Activated CD4-positive, alpha-beta memory T cell treated with anti-CD3 and anti-CD28 coated beads, Interleukin-2, amount 10 ng/mL, durations not matched to agents 7 days and 5 days (primary cell): ENCODE measurements at regions not wholly inside any gene's neighbourhood (a gene's known extent, or its start where the extent isn't known, plus 50 kb on each side); places are given as distances from the start of the nearest gene placed in this dataset.

ENCODE experiments used
- CTCF ChIA-PET: fragments of 350-600 bp; sonication (Branson Sonifier 250); formaldehyde crosslinking; loops from one replicate; lab custom pipeline; 2021; ENCODE audit warnings: antibody characterized with exemption, inconsistent platforms; lab: Charles Lee
- POLR2A ChIA-PET: fragments of 350-600 bp; sonication (Branson Sonifier 250); formaldehyde crosslinking; loops from one replicate; lab custom pipeline; 2021; ENCODE audit warnings: antibody characterized with exemption; lab: Charles Lee
- DNase-seq: peaks from one replicate; pipeline ENCODE4 v3.0.0-alpha.2; 2020
- H3K27ac Mint-ChIP-seq: one replicate; pipeline ENCODE4 v1.8.0; 2021; ENCODE audit warnings: mild to moderate bottlenecking, mixed read lengths
- H3K27me3 Mint-ChIP-seq: one replicate; pipeline ENCODE4 v1.8.0; 2021; ENCODE audit warnings: mixed read lengths
- H3K36me3 Mint-ChIP-seq: one replicate; pipeline ENCODE4 v1.8.0; 2021; ENCODE audit warnings: low read depth, mixed read lengths
- H3K4me1 Mint-ChIP-seq: one replicate; pipeline ENCODE4 v1.8.0; 2021; ENCODE audit warnings: mixed read lengths
- H3K4me3 Mint-ChIP-seq: one replicate; pipeline ENCODE4 v1.8.0; 2021; ENCODE audit warnings: mild to moderate bottlenecking, mixed read lengths
- H3K9me3 Mint-ChIP-seq: one replicate; pipeline ENCODE4 v1.8.0; 2021; ENCODE audit warnings: mixed read lengths

DNA sequence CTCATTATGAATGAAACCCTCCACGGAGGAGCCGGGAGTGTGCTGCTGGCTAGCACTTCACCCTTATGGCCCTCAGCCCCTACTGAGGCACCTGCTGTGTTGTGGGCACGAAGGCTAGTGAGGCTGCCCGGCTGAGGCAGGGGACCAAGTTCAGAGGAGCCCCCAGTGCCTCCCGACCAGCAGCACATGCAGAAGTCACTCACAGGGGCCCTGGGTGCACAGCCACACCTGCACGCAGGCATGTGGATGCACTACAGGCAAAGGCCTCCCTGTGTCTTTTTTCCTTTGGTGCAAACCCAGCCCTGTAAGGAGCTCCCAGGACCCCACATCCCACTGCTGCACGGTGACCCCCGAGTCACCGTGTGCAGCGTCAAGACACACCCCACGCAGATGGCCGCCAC, 261.5 kb downstream of the BRD1 start:
- Mint-ChIP-seq H3K9me3 (no peaks in the 10 kb centered on the region), H3K4me3 (no peak overlapping the region), H3K27ac (no peak overlapping the region), H3K27me3 (no peaks in the 10 kb centered on the region), H3K36me3 (no peaks in the 10 kb centered on the region), H3K4me1 (no peaks in the 10 kb centered on the region)
- POLR2A ChIA-PET: no interaction called here
- no peak for DNase-seq
- CTCF ChIA-PET: no interaction called here

DNA sequence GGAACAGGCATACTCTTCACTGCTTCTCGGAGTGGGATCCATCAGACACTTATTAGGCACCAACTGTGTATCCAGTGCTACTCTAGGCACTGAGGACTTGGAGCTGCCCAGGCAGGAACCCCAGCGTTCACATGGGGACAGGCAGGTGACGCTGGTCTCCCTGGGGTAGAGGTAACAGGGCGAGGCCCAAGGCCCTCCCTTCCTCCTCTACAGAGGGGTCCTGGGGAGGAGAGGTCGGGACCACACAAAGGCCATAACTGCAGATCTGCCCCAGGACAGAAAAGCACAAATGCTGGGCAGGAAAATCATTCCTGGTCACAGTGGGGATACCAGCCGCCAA, 262.2 kb downstream of the BRD1 start:
- Mint-ChIP-seq H3K27me3 (no peaks in the 10 kb centered on the region), H3K27ac (no peak overlapping the region), H3K9me3 (no peaks in the 10 kb centered on the region), H3K4me3 (no peak overlapping the region), H3K36me3 (no peaks in the 10 kb centered on the region), H3K4me1 (no peaks in the 10 kb centered on the region)
- DNase-seq: no peak
- POLR2A ChIA-PET: no interaction called here
- CTCF ChIA-PET: no interaction called here

DNA sequence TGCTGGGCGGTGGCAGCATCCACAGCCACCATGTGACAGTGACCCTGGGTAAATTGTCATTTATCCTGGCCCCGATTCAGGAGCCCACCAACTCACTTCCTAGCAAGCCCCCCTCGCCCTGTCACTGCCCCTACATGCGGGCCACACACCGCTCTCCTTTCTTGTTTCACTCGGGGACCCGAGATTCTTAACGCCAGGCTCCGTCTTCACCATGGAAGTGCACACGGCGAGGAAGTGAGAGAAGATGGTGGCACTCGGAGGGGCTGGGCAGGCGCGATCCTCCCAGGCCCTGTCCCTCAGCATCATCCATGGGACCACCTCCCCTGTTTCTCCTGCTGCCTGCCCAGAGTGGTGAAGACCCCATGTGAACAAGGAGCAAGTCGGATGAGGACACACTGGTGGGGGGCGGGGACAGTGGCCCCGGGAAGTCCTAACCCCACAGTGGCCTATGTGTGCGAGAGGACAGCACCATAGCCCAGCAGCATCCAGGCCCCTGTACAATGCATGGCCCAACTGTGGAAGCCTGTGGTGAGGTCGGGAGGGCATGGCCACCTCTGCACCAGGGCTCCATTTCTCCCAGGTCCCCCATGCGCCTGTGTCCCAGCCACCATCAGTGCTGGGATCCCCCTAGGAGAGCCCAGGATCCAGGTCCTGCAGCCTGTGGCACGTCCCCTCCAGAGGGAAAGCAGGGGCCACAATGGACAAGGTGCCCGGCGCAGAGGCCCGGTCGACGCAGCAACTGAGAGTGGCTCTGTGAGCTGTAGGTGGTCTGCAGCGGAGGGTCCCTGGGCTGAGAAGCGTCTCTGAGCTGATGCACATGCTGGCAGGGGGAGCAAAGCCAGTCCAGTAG, 262.8 kb downstream of the BRD1 start:
- H3K27ac Mint-ChIP-seq: no peak overlapping the region
- no peak overlapping the region for H3K4me3 Mint-ChIP-seq
- POLR2A ChIA-PET: no interaction called here
- no peak for DNase-seq
- no peaks in the 10 kb centered on the region for H3K4me1 Mint-ChIP-seq
- no peaks in the 10 kb centered on the region for H3K9me3 Mint-ChIP-seq
- H3K36me3 Mint-ChIP-seq: no peaks in the 10 kb centered on the region
- CTCF ChIA-PET: no interaction called here
- H3K27me3 Mint-ChIP-seq: no peaks in the 10 kb centered on the region

DNA sequence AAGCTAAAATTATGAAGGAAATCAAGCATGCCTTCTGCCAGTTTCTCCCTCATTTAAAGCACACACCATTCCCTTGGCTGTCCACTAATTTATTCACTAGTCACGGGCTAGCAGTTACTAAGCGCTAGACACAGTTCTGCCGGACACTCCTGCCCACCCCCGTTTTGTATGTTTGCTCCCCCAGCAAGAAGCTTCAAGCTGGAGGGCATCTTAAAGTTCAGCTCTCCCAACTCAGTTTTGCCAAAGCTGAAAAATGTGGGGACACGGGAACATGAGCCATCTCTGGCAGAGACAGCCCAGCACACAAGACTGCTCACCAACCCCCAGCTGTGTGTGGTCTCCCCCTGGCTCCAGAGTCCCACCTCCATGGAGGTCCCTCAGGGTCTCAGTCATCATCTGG, 263.6 kb downstream of the BRD1 start:
- ChIA-PET CTCF (no interaction called here), POLR2A (no interaction called here)
- H3K4me1 Mint-ChIP-seq: no peaks in the 10 kb centered on the region
- H3K9me3 Mint-ChIP-seq: no peaks in the 10 kb centered on the region
- DNase-seq: no peak
- H3K27me3 Mint-ChIP-seq: no peaks in the 10 kb centered on the region
- no peaks in the 10 kb centered on the region for H3K36me3 Mint-ChIP-seq
- no peak overlapping the region for H3K4me3 Mint-ChIP-seq
- H3K27ac Mint-ChIP-seq: no peak overlapping the region

DNA sequence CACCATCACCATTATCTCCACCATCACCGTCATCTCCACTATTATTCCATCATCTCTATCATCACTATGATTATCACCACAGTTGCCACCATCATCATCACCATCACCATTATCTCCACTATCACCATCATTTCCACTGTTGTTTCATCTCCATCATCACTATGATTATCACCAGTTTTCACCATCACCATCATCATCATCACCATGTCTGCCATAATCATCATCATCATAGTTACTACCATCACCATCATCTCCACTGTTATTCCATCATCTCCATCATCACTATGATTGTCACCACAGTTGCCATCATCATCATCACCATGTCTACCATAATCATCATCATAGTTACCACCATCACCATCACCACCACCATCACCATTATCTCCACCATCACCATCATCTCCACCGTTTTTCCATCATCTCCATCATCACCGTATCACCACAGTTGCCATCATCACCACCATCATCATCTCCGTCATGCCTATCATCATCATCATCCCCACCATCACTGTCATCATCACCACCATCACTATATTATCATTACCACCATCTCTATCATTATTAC, 264.9 kb downstream of the BRD1 start:
- H3K9me3 Mint-ChIP-seq: no peaks in the 10 kb centered on the region
- H3K36me3 Mint-ChIP-seq: no peaks in the 10 kb centered on the region
- ChIA-PET CTCF (no interaction called here), POLR2A (no interaction called here)
- H3K4me3 Mint-ChIP-seq: no peak overlapping the region
- no peak overlapping the region for H3K27ac Mint-ChIP-seq
- H3K4me1 Mint-ChIP-seq: no peaks in the 10 kb centered on the region
- no peaks in the 10 kb centered on the region for H3K27me3 Mint-ChIP-seq
- DNase-seq: no peak

DNA sequence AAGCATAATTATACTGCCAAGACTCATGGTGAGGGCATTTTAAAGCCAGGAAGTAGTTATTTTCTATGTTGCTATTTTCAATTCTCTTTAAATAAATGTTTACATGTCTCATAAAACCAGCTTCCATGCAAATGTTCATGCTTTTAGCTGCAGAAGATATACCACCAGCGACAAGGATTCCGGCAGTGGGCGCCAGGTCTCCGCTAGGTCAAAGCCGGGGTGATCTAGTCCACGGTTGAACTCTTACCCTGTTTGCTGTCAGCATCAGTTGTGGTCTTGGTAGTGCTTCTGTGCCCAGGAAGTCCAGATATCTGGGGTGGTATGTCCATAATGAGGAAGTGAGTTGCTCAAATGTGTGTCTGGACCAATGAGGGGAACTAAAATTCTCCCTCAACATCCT, 265.7 kb downstream of the BRD1 start:
- H3K4me3 Mint-ChIP-seq: no peak overlapping the region
- no peaks in the 10 kb centered on the region for H3K9me3 Mint-ChIP-seq
- H3K36me3 Mint-ChIP-seq: no peaks in the 10 kb centered on the region
- DNase-seq: no peak
- H3K4me1 Mint-ChIP-seq: no peaks in the 10 kb centered on the region
- ChIA-PET CTCF (no interaction called here), POLR2A (no interaction called here)
- H3K27ac Mint-ChIP-seq: no peak overlapping the region
- H3K27me3 Mint-ChIP-seq: no peaks in the 10 kb centered on the region

DNA sequence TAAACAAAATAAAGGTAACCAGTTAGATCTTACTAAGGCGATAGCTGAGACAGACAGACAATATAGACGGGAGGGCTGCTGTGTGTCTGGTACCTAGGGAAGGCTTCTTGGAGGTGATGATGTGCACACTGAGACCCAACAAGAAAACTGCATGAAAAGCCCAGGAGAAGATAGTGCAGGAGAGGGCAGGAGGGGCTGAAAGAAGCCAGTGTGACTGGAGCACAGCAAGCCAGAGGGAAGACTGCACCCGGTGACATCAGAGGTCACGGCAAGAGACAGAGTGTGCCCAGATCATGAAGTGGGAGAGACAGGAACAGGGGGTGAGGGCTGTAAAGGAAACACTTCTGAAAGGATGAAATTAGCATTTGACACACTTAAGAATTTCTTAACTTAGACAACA, 266.3 kb downstream of the BRD1 start:
- no peaks in the 10 kb centered on the region for H3K4me1 Mint-ChIP-seq
- CTCF ChIA-PET: no interaction called here
- no peak overlapping the region for H3K27ac Mint-ChIP-seq
- no peak overlapping the region for H3K4me3 Mint-ChIP-seq
- DNase-seq: no peak
- H3K27me3 Mint-ChIP-seq: no peaks in the 10 kb centered on the region
- no peaks in the 10 kb centered on the region for H3K9me3 Mint-ChIP-seq
- H3K36me3 Mint-ChIP-seq: no peaks in the 10 kb centered on the region
- POLR2A ChIA-PET: no interaction called here

DNA sequence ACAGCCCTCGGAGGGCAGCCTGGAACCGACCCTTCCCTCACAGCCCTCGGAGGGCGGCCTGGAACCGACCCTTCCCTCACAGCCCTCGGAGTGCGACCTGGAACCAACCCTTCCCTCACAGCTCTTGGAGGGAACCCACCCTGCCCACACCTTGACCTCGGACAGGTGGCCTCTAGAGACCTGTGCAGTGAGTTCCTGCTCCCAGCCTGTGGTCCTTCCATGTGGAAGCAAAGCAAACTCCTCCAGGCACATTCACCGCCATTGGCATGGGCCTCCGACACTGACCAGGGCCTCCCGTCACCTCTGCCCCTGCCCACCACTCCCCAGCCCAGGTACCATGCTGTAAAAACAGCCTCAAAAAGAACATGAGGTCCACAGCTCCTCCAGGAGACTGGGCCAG, 272.1 kb downstream of the BRD1 start:
- POLR2A ChIA-PET: no interaction called here
- no peak overlapping the region for H3K4me3 Mint-ChIP-seq
- no peaks in the 10 kb centered on the region for H3K27me3 Mint-ChIP-seq
- H3K27ac Mint-ChIP-seq: no peak overlapping the region
- no peak for DNase-seq
- CTCF ChIA-PET: no interaction called here
- no peaks in the 10 kb centered on the region for H3K4me1 Mint-ChIP-seq
- H3K9me3 Mint-ChIP-seq: peaks cover 9% of the 10 kb centered on the region
- peaks cover 2% of the 10 kb centered on the region for H3K36me3 Mint-ChIP-seq

DNA sequence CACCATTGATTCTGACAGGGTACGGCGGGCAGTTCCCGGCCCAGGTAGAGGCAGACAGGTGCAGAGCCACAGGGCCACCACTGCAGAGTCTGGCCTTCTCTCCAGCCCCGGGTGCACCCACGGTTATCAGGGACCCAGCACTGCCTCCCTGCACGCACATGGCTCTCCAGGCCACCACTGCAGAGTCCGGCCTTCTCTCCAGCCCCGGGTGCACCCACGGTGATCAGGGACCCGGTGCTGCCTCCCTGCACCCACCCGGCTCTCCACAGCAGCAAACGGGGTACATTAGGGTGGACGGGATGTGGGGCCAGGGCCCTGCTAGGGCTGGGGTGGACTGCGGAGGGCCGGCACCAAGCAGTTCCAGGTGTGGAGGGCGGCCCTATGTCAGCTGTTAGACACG, 272.9 kb downstream of the BRD1 start:
- POLR2A ChIA-PET: no interaction called here
- no peak for DNase-seq
- no peaks in the 10 kb centered on the region for H3K4me1 Mint-ChIP-seq
- CTCF ChIA-PET: no interaction called here
- no peaks in the 10 kb centered on the region for H3K27me3 Mint-ChIP-seq
- peaks cover 3% of the 10 kb centered on the region for H3K36me3 Mint-ChIP-seq
- peaks cover 12% of the 10 kb centered on the region for H3K9me3 Mint-ChIP-seq
- H3K27ac Mint-ChIP-seq: no peak overlapping the region
- no peak overlapping the region for H3K4me3 Mint-ChIP-seq

DNA sequence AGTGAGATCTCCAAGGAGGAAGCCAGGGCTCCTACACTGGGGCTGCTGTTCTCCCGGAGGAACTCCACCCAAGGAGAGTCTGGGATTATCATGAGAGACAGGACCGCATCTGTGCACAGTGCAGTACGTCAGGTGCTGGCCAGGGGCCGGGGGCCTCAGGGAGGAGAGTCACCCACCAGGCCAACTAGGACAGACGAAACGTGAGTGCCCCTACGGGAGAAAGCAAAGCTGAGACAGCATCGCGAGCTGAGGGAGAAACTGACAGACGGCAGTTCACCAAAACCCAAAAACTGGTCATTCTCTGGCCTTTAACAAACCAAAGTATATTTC, 273.4 kb downstream of the BRD1 start:
- Mint-ChIP-seq H3K4me1 (no peaks in the 10 kb centered on the region), H3K27me3 (no peaks in the 10 kb centered on the region), H3K36me3 (peaks cover 3% of the 10 kb centered on the region), H3K9me3 (peaks cover 12% of the 10 kb centered on the region), H3K27ac (no peak overlapping the region), H3K4me3 (no peak overlapping the region)
- POLR2A ChIA-PET: no interaction called here
- no peak for DNase-seq
- CTCF ChIA-PET: no interaction called here

DNA sequence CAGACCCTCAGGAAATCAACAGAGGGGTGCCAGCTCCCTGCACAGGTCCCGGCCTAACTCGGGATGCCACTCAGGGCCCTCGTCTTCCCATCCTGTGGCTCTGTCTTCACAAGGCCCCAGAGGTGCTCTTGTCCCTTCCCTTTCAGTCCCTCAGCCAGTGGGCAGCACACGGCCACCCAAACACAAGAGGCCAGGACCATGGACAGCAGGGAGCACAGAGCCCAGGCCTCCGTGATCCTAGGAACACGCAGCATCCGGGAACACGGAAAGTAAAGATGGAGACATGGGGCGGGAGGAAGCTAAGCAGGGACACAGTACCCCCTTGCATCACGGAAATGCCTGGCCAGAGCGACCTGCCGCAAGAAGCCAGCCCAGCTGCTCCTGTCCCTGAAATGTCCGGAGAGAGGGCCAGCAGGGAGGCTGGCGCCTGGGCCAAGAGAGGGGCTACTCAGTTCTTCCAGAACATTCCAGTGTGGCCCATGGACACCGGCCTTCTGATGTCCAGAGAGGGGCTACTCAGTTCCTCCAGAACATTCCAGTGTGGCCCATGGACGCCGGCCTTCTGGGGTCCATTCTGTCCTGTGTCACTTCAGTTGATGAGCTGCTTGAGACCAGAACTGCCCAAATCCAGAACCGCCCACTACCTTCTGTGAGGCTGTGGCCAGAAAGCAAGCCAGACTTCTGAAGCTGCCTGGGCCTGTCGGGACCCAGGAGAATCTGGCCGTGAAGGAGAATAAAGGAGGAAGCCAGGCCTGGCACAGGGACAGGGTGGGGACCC, 274.0 kb downstream of the BRD1 start:
- CTCF ChIA-PET: no interaction called here
- DNase-seq: no peak
- Mint-ChIP-seq H3K4me3 (no peak overlapping the region), H3K36me3 (peaks cover 3% of the 10 kb centered on the region), H3K9me3 (peaks cover 12% of the 10 kb centered on the region), H3K27me3 (no peaks in the 10 kb centered on the region), H3K4me1 (no peaks in the 10 kb centered on the region), H3K27ac (no peak overlapping the region)
- POLR2A ChIA-PET: no interaction called here

DNA sequence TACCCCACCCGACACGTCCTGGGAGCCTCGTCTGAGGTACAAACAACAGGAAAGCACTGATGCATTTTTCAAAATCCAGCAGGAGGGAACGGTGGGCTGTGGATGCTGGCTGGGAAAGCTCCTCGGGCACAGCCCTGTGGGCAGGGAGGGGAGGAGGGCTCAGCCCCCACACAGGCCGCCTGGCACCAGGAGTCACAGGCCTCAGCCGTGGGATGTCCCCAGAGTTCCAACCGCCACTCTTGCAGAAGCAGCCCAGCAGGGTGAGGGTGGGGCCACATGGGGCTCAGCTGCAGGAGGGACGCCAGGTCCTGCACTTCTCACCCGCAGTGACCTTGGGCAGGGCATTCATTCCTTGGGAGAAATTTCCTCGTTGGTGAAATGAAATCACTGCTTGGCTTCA, 274.6 kb downstream of the BRD1 start:
- Mint-ChIP-seq H3K9me3 (peaks cover 12% of the 10 kb centered on the region), H3K27ac (no peak overlapping the region), H3K36me3 (peaks cover 3% of the 10 kb centered on the region), H3K4me1 (no peaks in the 10 kb centered on the region), H3K27me3 (no peaks in the 10 kb centered on the region), H3K4me3 (no peak overlapping the region)
- no peak for DNase-seq
- CTCF ChIA-PET: no interaction called here
- POLR2A ChIA-PET: no interaction called here

DNA sequence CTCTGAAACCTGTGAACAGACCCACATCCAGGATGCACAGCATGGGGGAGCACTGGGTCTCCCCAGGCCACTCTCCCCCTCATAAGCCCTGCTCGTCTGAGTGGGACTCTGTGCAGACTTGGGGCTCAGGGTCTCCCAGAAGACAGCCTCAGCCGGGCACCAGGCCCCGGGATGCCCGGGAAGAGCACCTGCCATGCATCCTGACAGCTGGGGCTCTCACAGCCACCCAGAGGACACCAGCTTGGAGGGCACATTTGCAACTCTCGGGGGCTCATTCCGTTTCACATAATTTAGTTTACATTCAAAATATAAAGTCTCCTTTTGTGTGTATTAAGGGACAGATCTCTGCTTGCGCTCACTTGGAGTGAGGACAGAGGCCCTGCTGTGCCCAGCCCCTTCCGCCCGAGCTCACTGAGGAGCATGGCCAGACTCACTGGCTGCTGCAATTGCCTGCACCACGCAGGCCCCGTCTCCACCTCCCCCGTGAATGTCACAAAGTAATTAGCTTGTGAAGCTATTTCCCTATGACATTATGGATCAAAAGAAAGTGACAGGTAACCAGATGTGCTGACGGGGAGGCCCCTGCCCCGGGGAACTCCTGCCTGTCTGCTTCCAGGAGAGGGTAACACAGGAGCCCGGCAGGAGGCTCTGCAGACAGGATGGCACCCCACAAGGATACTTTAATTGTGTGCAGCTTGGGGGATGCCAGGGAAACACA, 275.6 kb downstream of the BRD1 start:
- Mint-ChIP-seq H3K36me3 (peaks cover 3% of the 10 kb centered on the region), H3K4me1 (no peaks in the 10 kb centered on the region), H3K27me3 (no peaks in the 10 kb centered on the region), H3K27ac (no peak overlapping the region), H3K4me3 (no peak overlapping the region), H3K9me3 (peaks cover 12% of the 10 kb centered on the region)
- ChIA-PET CTCF (no interaction called here), POLR2A (no interaction called here)
- DNase-seq: no peak
